NCI-H524 treated with DMSO at 0.1 percent for 48 hours (cell line): ENCODE measurements at regions not wholly inside any gene's neighbourhood (a gene's known extent, or its start where the extent isn't known, plus 50 kb on each side); places are given as distances from the start of the nearest gene placed in this dataset.

ENCODE experiments used
- DNase-seq: peaks from one replicate; lab custom pipeline; 2025; lab: John Stamatoyannopoulos, UW

- DNase-seq, result no peak
Observed at GRCh38 chr10:128901236-128901635, 565.8 kb upstream of the MGMT start.

GRCh38 chr10:128902031-128902710 lies 564.9 kb upstream of the MGMT start:
- no peak for DNase-seq

- DNase-seq, result no peak
Observed at GRCh38 chr10:128907155-128907941, 559.7 kb upstream of the MGMT start.

GRCh38 chr10:128908099-128908498 lies 558.9 kb upstream of the MGMT start:
- no peak for DNase-seq

GRCh38 chr10:128908499-128908898 lies 558.5 kb upstream of the MGMT start:
- DNase-seq, result no peak

- no peak for DNase-seq
Observed at GRCh38 chr10:128912568-128913311, 554.3 kb upstream of the MGMT start.

- DNase-seq, result no peak
Observed at GRCh38 chr10:128914681-128915080, 552.4 kb upstream of the MGMT start.

GRCh38 chr10:128915630-128916029 lies 551.4 kb upstream of the MGMT start:
- no peak for DNase-seq

GRCh38 chr10:128916383-128916782 lies 550.7 kb upstream of the MGMT start:
- no peak for DNase-seq

- DNase-seq, result no peak
Observed at GRCh38 chr10:128921389-128922022, 545.5 kb upstream of the MGMT start.

GRCh38 chr10:128922172-128922571 lies 544.9 kb upstream of the MGMT start:
- DNase-seq, result no peak

GRCh38 chr10:128922619-128923196 lies 544.3 kb upstream of the MGMT start:
- no peak for DNase-seq

GRCh38 chr10:128924918-128925317 lies 542.1 kb upstream of the MGMT start:
- no peak for DNase-seq

- DNase-seq, result no peak
Observed at GRCh38 chr10:128926711-128927110, 540.3 kb upstream of the MGMT start.

- no peak for DNase-seq
Observed at GRCh38 chr10:128927497-128928161, 539.4 kb upstream of the MGMT start.

GRCh38 chr10:128928231-128928836 lies 538.7 kb upstream of the MGMT start:
- DNase-seq, result no peak

- no peak for DNase-seq
Observed at GRCh38 chr10:128929131-128929530, 537.9 kb upstream of the MGMT start.

- no peak for DNase-seq
Observed at GRCh38 chr10:128929767-128930166, 537.3 kb upstream of the MGMT start.

- no peak for DNase-seq
Observed at GRCh38 chr10:128930515-128930914, 536.5 kb upstream of the MGMT start.

GRCh38 chr10:128932071-128932820 lies 534.8 kb upstream of the MGMT start:
- no peak for DNase-seq
